CD4-positive, alpha-beta T cell (primary cell): ENCODE measurements at regions not wholly inside any gene's neighbourhood (a gene's known extent, or its start where the extent isn't known, plus 50 kb on each side); places are given as distances from the start of the nearest gene placed in this dataset.

Source experiments
- ATAC-seq: fragments of 200-7000 bp; cut with Tn5 transposase; one replicate; pipeline ENCODE4 v1.10.0; 2022; ENCODE audit warnings: mild to moderate bottlenecking; ENCODE audit not compliant: poor library complexity
- CTCF ChIA-PET: fragments of 350-600 bp; sonication (Branson Sonifier 250); formaldehyde crosslinking; loops from one replicate; lab custom pipeline; 2021; ENCODE audit warnings: antibody characterized with exemption, inconsistent platforms; lab: Charles Lee
- POLR2A ChIA-PET: fragments of 350-600 bp; sonication (Branson Sonifier 250); formaldehyde crosslinking; loops from one replicate; lab custom pipeline; 2021; ENCODE audit warnings: antibody characterized with exemption, inconsistent platforms; lab: Charles Lee
- DNase-seq, 14 experiments: peaks; one replicate each; pipeline ENCODE4 v3.0.0-alpha.2; 2013 to 2020; ENCODE audit warnings: mixed read lengths in 2 of 14
- H3K27ac ChIP-seq, 2 donors: one replicate each; pipeline versions ENCODE4 v1.5.1 to v1.7.0; 2013; ENCODE audit warnings: low read length in 2 of 2, low read depth in 1 of 2, mild to moderate bottlenecking in 1 of 2
- H3K27me3 ChIP-seq, 2 experiments: 1 replicate in 1 of 2; 2 replicates in 1 of 2; pipeline versions ENCODE4 v1.6.1 to v1.7.0; 2013; ENCODE audit warnings: low read length in 2 of 2, control low read depth in 1 of 2, mild to moderate bottlenecking in 1 of 2, moderate library complexity in 1 of 2; ENCODE audit not compliant: insufficient read depth in 2 of 2, control insufficient read depth in 1 of 2
- H3K36me3 ChIP-seq: one replicate; pipeline ENCODE4 v1.6.1; 2013; ENCODE audit warnings: low read length, control low read depth; ENCODE audit not compliant: insufficient read depth
- H3K4me1 ChIP-seq: one replicate; pipeline ENCODE4 v1.6.1; 2013; ENCODE audit warnings: low read length, control low read depth; ENCODE audit not compliant: insufficient read depth
- H3K4me3 ChIP-seq: one replicate; pipeline ENCODE4 v1.5.1; 2013; ENCODE audit warnings: mild to moderate bottlenecking, low read length, moderate library complexity
- H3K9me3 ChIP-seq, 2 experiments: 1 replicate in 1 of 2; 2 replicates in 1 of 2; pipeline versions ENCODE4 v1.6.1 to v1.7.0; 2013; ENCODE audit warnings: low read length in 2 of 2, mild to moderate bottlenecking in 2 of 2, control low read depth in 1 of 2, moderate library complexity in 1 of 2; ENCODE audit not compliant: control insufficient read depth in 1 of 2, insufficient read depth in 1 of 2
- H3K27ac Mint-ChIP-seq: one replicate; pipeline ENCODE4 v1.8.0; 2020; ENCODE audit warnings: mixed read lengths
- H3K27me3 Mint-ChIP-seq: one replicate; pipeline ENCODE4 v1.8.0; 2021; ENCODE audit warnings: mixed read lengths
- H3K36me3 Mint-ChIP-seq: one replicate; pipeline ENCODE4 v1.8.0; 2021; ENCODE audit warnings: low read depth, mixed read lengths
- H3K4me1 Mint-ChIP-seq: one replicate; pipeline ENCODE4 v1.8.0; 2021; ENCODE audit warnings: low read depth, mixed read lengths
- H3K4me3 Mint-ChIP-seq: one replicate; pipeline ENCODE4 v1.8.0; 2020; ENCODE audit warnings: mild to moderate bottlenecking, mixed read lengths
- H3K9me3 Mint-ChIP-seq: one replicate; pipeline ENCODE4 v1.8.0; 2020; ENCODE audit warnings: mixed read lengths
- intact Hi-C, 2 experiments: fragments of 100-400 bp; cut with DNase I in 1 of 2; cut with micrococcal nuclease in 1 of 2; formaldehyde crosslinking; loops; one replicate each; pipeline versions ENCODE4 v1.15.1 to v1.9.0; 2023 to 2025; cut with DNase I, micrococcal nuclease
- TF ChIP-seq, protein P1 (sequence below): fragments of 200-600 bp; IDR thresholded peaks from one replicate; pipeline ENCODE4 v1.8.0; 2022; ENCODE audit warnings: antibody characterized with exemption, mild to moderate bottlenecking

DNA sequence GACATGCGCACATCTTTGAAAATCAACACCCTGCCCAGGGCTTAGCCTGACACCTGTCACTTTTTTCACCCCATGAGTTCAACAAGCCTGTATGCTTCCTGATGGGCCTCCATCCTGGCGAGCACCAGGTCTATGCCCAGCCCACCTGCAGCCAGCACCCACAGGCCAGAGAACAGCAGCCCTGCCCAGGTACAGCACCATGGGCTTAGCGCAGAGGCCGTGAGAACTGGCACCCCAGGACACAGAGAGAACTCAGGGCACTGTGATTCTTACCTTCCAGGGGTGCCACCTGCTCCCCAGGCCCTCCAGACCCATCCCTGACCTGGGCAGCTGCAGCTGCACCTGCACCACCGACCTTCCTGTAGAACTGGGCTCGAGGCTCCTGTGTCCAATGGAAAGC, 536.6 kb downstream of the TCERG1L start:
- Mint-ChIP-seq H3K27ac (no peak overlapping the region), H3K9me3 (no peaks in the 10 kb centered on the region), H3K27me3 (peaks cover 6% of the 10 kb centered on the region), H3K4me3 (no peak overlapping the region), H3K4me1 (no peaks in the 10 kb centered on the region), H3K36me3 (no peaks in the 10 kb centered on the region)
- H3K4me3 ChIP-seq = no peak overlapping the region
- TF ChIP-seq, protein P1, sequence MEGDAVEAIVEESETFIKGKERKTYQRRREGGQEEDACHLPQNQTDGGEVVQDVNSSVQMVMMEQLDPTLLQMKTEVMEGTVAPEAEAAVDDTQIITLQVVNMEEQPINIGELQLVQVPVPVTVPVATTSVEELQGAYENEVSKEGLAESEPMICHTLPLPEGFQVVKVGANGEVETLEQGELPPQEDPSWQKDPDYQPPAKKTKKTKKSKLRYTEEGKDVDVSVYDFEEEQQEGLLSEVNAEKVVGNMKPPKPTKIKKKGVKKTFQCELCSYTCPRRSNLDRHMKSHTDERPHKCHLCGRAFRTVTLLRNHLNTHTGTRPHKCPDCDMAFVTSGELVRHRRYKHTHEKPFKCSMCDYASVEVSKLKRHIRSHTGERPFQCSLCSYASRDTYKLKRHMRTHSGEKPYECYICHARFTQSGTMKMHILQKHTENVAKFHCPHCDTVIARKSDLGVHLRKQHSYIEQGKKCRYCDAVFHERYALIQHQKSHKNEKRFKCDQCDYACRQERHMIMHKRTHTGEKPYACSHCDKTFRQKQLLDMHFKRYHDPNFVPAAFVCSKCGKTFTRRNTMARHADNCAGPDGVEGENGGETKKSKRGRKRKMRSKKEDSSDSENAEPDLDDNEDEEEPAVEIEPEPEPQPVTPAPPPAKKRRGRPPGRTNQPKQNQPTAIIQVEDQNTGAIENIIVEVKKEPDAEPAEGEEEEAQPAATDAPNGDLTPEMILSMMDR = no peak
- POLR2A ChIA-PET = no interaction called here
- no peaks in the 10 kb centered on the region for H3K4me1 ChIP-seq
- intact Hi-C loops = no loop called here
- H3K27me3 ChIP-seq = no peaks in the 10 kb centered on the region
- no peak overlapping the region for H3K27ac ChIP-seq
- ATAC-seq (no peak), DNase-seq (no peak)
- CTCF ChIA-PET = no interaction called here
- no peaks in the 10 kb centered on the region for H3K36me3 ChIP-seq
- peaks cover 0 to 31% of the 10 kb centered on the region in 2 experiments for H3K9me3 ChIP-seq

DNA sequence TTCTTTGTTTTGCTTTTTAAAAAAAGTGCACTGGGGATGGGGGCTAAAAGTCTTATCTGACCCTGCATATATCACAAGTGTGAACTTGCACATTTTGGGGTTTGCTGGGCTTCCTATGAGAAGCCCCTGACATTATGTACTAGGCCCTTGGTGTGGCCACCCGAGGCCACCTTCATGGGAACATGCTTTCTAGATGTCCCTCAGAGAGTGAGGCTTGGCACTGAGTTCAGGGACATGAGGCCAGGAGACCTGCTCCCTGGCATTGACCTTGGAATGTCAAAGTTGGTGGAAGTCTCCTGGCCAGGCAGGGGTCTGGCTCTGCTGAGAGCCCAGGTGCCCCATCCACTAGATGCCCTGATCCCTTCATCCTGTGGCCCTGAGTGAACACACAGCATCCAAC, 536.2 kb downstream of the TCERG1L start:
- H3K36me3 Mint-ChIP-seq = no peaks in the 10 kb centered on the region
- no peak overlapping the region for H3K27ac Mint-ChIP-seq
- ChIA-PET POLR2A (no interaction called here), CTCF (no interaction called here)
- no peaks in the 10 kb centered on the region for H3K4me1 ChIP-seq
- H3K27me3 Mint-ChIP-seq = peaks cover 6% of the 10 kb centered on the region
- intact Hi-C loops = no loop called here
- H3K36me3 ChIP-seq = no peaks in the 10 kb centered on the region
- no peak overlapping the region for H3K4me3 ChIP-seq
- no peak overlapping the region for H3K27ac ChIP-seq
- H3K9me3 Mint-ChIP-seq = no peaks in the 10 kb centered on the region
- no peak for DNase-seq
- no peak overlapping the region for H3K4me3 Mint-ChIP-seq
- H3K9me3 ChIP-seq = peaks cover 0 to 27% of the 10 kb centered on the region in 2 experiments
- ATAC-seq = no peak
- no peaks in the 10 kb centered on the region for H3K27me3 ChIP-seq
- TF ChIP-seq, protein P1 = no peak
- H3K4me1 Mint-ChIP-seq = no peaks in the 10 kb centered on the region

DNA sequence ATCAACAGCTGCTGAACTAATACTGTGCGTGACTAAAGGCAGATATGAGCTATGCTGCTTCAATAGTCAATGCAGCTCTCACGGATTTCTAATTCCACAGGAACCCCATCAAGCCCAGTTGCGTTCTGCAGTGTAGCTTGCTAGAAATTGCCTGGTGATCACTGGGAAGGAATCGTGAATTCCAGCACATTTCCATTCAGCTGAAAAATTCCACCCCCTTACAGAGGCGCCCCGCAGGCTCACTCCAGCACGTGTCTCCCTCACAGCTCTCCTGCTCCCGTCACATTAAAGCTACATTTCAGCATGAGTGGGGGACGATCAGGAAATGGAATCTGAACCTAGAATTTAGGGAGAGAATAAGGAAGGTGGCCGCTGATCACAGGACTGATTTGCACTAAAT, 534.8 kb downstream of the TCERG1L start:
- Histone ChIP-seq H3K27me3 (no peaks in the 10 kb centered on the region), H3K27ac (no peak overlapping the region), H3K4me3 (no peak overlapping the region), H3K4me1 (no peaks in the 10 kb centered on the region), H3K36me3 (no peaks in the 10 kb centered on the region), H3K9me3 (peaks cover 0 to 21% of the 10 kb centered on the region in 2 experiments)
- Mint-ChIP-seq H3K27me3 (peaks cover 6% of the 10 kb centered on the region), H3K36me3 (no peaks in the 10 kb centered on the region), H3K4me3 (no peak overlapping the region), H3K9me3 (no peaks in the 10 kb centered on the region), H3K4me1 (no peaks in the 10 kb centered on the region), H3K27ac (no peak overlapping the region)
- intact Hi-C loops = no loop called here
- ChIA-PET POLR2A (no interaction called here), CTCF (no interaction called here)
- DNase-seq = no peak
- TF ChIP-seq, protein P1 = no peak
- no peak for ATAC-seq
